T47D (cell line): ENCODE measurements at regions not wholly inside any gene's neighbourhood (a gene's known extent, or its start where the extent isn't known, plus 50 kb on each side); places are given as distances from the start of the nearest gene placed in this dataset.
A peak's percentile ranks its signal among the peaks of the same experiment; 100 is the strongest.

Experiments
- DNase-seq, 2 experiments: peaks; one replicate each; pipeline versions ENCODE4 v3.0.0 to v3.0.0-alpha.2; 2011 to 2012; ENCODE audit warnings: low read depth in 1 of 2, low spot score in 1 of 2
- JUND ChIP-seq: IDR thresholded peaks from 2 replicates; pipeline ENCODE4 v1.6.1; 2012; ENCODE audit warnings: low read depth
- in situ Hi-C: cut with HindIII; loops from 2 replicates; pipeline ENCODE4 v1.10.0; 2016; ENCODE audit warnings: low sequenced_read_pairs, low pct_unique_long_range_greater_than_20kb

- DNase-seq = no peak
- in situ Hi-C loops = no loop called here
- no peak for TF ChIP-seq JUND
These were observed 426.5 kb upstream of the CD180 start for GRCh38 chr5:67623078-67623477.

- DNase-seq = no peak
- TF ChIP-seq JUND = no peak
- in situ Hi-C loops = no loop called here
These were observed 424.1 kb upstream of the CD180 start for GRCh38 chr5:67620424-67621397.

- in situ Hi-C loops = no loop called here
- no peak for TF ChIP-seq JUND
- no peak for DNase-seq
These were observed 423.0 kb upstream of the CD180 start for GRCh38 chr5:67619636-67620035.

- DNase-seq = no peak
- in situ Hi-C loops = no loop called here
- no peak for TF ChIP-seq JUND
These were observed 422.6 kb upstream of the CD180 start for GRCh38 chr5:67619235-67619634.

- peak in 1 of 2 experiments; percentile 42 for DNase-seq
- TF ChIP-seq JUND = no peak
- in situ Hi-C loops = no loop called here
These were observed 420.5 kb upstream of the CD180 start for GRCh38 chr5:67617051-67617450.

- no peak for DNase-seq
- TF ChIP-seq JUND = no peak
- in situ Hi-C loops = no loop called here
These were observed 416.4 kb upstream of the CD180 start for GRCh38 chr5:67612961-67613360.

GRCh38 chr5:67610186-67610912 lies 413.8 kb upstream of the CD180 start:
- no peak for DNase-seq
- TF ChIP-seq JUND = no peak
- in situ Hi-C loops = no loop called here

GRCh38 chr5:67607958-67608357 lies 411.4 kb upstream of the CD180 start:
- in situ Hi-C loops = no loop called here
- no peak for TF ChIP-seq JUND

GRCh38 chr5:67606586-67606947 lies 410.0 kb upstream of the CD180 start:
- DNase-seq = no peak
- TF ChIP-seq JUND = no peak

More at GRCh38 chr5:67607958-67608357, 411.4 kb upstream of the CD180 start:
- no peak for DNase-seq

GRCh38 chr5:67605730-67606585 lies 409.4 kb upstream of the CD180 start:
- in situ Hi-C loops = no loop called here
- DNase-seq = no peak
- no peak for TF ChIP-seq JUND

More at GRCh38 chr5:67606586-67606947, 410.0 kb upstream of the CD180 start:
- in situ Hi-C loops = no loop called here

GRCh38 chr5:67591491-67591890 lies 394.9 kb upstream of the CD180 start:
- in situ Hi-C loops = no loop called here
- TF ChIP-seq JUND = no peak
- DNase-seq = no peak

- no peak for TF ChIP-seq JUND
- in situ Hi-C loops = no loop called here
- no peak for DNase-seq
These were observed 391.8 kb upstream of the CD180 start for GRCh38 chr5:67588389-67588788.
